Trophoblast cell (in vitro differentiated cells and primary cell): ENCODE measurements at regions not wholly inside any gene's neighbourhood (a gene's known extent, or its start where the extent isn't known, plus 50 kb on each side); places are given as distances from the start of the nearest gene placed in this dataset.

Experiments used
- DNase-seq, 2 donors: peaks; one replicate each; pipeline ENCODE4 v3.0.0-alpha.2; 2016
- H2AFZ ChIP-seq: 2 replicates; pipeline ENCODE4 v1.6.1; 2013; ENCODE audit warnings: low read length, moderate library complexity, mild to moderate bottlenecking; ENCODE audit not compliant: insufficient read depth, poor library complexity
- H2AK5ac ChIP-seq: 2 replicates; pipeline ENCODE4 v1.6.1; 2013; ENCODE audit warnings: mild to moderate bottlenecking, low read length
- H2BK120ac ChIP-seq: 2 replicates; pipeline ENCODE4 v1.6.1; 2013; ENCODE audit warnings: low read length, mild to moderate bottlenecking, moderate library complexity; ENCODE audit not compliant: insufficient read depth, poor library complexity
- H2BK12ac ChIP-seq: 2 replicates; pipeline ENCODE4 v1.6.1; 2013; ENCODE audit warnings: mild to moderate bottlenecking, low read length, moderate library complexity
- H2BK5ac ChIP-seq: 2 replicates; pipeline ENCODE4 v1.6.1; 2013; ENCODE audit warnings: low read length, low read depth, moderate library complexity, mild to moderate bottlenecking; ENCODE audit not compliant: poor library complexity
- H3K14ac ChIP-seq: 2 replicates; pipeline ENCODE4 v1.6.1; 2013; ENCODE audit warnings: mild to moderate bottlenecking, low read length
- H3K18ac ChIP-seq: 2 replicates; pipeline ENCODE4 v1.6.1; 2013; ENCODE audit warnings: mild to moderate bottlenecking, low read length
- H3K23ac ChIP-seq: 2 replicates; pipeline ENCODE4 v1.6.1; 2013; ENCODE audit warnings: low read length
- H3K27ac ChIP-seq: 2 replicates; pipeline ENCODE4 v1.5.1; 2013; ENCODE audit warnings: low read depth, mild to moderate bottlenecking, inconsistent platforms, low read length, moderate library complexity
- H3K27me3 ChIP-seq: 2 replicates; pipeline ENCODE4 v1.6.1; 2013; ENCODE audit warnings: inconsistent platforms, mild to moderate bottlenecking, low read length, moderate library complexity; ENCODE audit not compliant: insufficient read depth
- H3K36me3 ChIP-seq, 2 experiments: 1 replicate in 1 of 2; 2 replicates in 1 of 2; pipeline ENCODE4 v1.6.1; 2013; ENCODE audit warnings: low read length in 2 of 2, mild to moderate bottlenecking in 2 of 2, moderate library complexity in 1 of 2; ENCODE audit not compliant: insufficient read depth in 2 of 2, control insufficient read depth in 1 of 2
- H3K4ac ChIP-seq: 2 replicates; pipeline ENCODE4 v1.6.1; 2013; ENCODE audit warnings: low read depth, mild to moderate bottlenecking, low read length, moderate library complexity
- H3K4me1 ChIP-seq, 2 experiments: 1 replicate in 1 of 2; 2 replicates in 1 of 2; pipeline ENCODE4 v1.6.1; 2013; ENCODE audit warnings: low read length in 2 of 2, mild to moderate bottlenecking in 2 of 2, moderate library complexity in 1 of 2; ENCODE audit not compliant: insufficient read depth in 2 of 2, control insufficient read depth in 1 of 2
- H3K4me2 ChIP-seq: 2 replicates; pipeline ENCODE4 v1.6.1; 2013; ENCODE audit warnings: inconsistent platforms, mild to moderate bottlenecking, low read length, moderate library complexity
- H3K4me3 ChIP-seq: 2 replicates; pipeline ENCODE4 v1.5.1; 2013; ENCODE audit warnings: mild to moderate bottlenecking, low read depth, low read length, inconsistent platforms
- H3K79me1 ChIP-seq: one replicate; pipeline ENCODE4 v1.6.1; 2013; ENCODE audit warnings: low read length
- H3K79me2 ChIP-seq: 2 replicates; pipeline ENCODE4 v1.6.1; 2013; ENCODE audit warnings: low read length, mild to moderate bottlenecking; ENCODE audit not compliant: control insufficient read depth, insufficient read depth, poor library complexity
- H3K9ac ChIP-seq: 2 replicates; pipeline ENCODE4 v1.6.1; 2013; ENCODE audit warnings: mild to moderate bottlenecking, low read length
- H3K9me3 ChIP-seq: 2 replicates; pipeline ENCODE4 v1.6.1; 2013; ENCODE audit warnings: low read depth, mild to moderate bottlenecking, control low read depth, inconsistent platforms, low read length; ENCODE audit not compliant: insufficient read depth
- H4K12ac ChIP-seq: 2 replicates; pipeline ENCODE4 v1.6.1; 2013; ENCODE audit warnings: low read depth, mild to moderate bottlenecking, low read length, moderate library complexity
- H4K8ac ChIP-seq: 2 replicates; pipeline ENCODE4 v1.6.1; 2013; ENCODE audit warnings: low read depth, mild to moderate bottlenecking, low read length, moderate library complexity
- H4K91ac ChIP-seq: one replicate; pipeline ENCODE4 v1.6.1; 2013; ENCODE audit warnings: low read depth, mild to moderate bottlenecking, low read length, moderate library complexity
- WGBS: extraction: QIAGEN DNeasy Blood & Tissue Kit; methylation state at CpG from one replicate; pipeline ENCODE4 v1.1.7; 2013; ENCODE audit warnings: missing lambda C conversion rate; ENCODE audit not compliant: insufficient read length, insufficient coverage; ENCODE audit errors: extremely low coverage; 5-methylcytosine and 5-hydroxymethylcytosine counted together

DNA sequence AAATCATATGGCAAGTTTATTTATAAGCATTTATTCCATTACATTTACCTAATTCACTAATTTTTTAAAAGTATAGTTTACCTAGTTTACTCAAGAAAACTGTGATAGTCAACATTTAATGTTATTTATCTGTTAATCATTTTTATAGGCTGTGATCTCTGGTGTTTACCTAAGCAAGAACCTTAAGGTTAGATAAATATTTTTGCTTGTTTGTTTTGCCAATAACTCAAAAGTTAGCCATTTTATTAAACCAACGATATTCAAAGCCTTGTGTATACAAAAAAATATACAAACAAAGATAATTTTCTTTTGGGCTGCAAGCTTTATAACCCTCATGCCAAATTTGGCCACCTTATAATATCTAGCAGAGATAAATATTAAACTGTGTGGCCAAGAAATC, 157.3 kb downstream of the SLCO1B3 start:
- Histone ChIP-seq H3K9me3 (peaks cover 5% of the 10 kb centered on the region), H3K4me3 (no peak overlapping the region), H3K36me3 (no peaks in the 10 kb centered on the region), H3K27ac (no peak overlapping the region), H2BK12ac (no peak overlapping the region), H3K27me3 (no peaks in the 10 kb centered on the region), H3K9ac (no peak overlapping the region), H4K12ac (no peak overlapping the region), H2AK5ac (no peak overlapping the region), H4K91ac (no peak overlapping the region), H3K4me1 (no peaks in the 10 kb centered on the region), H3K79me2 (no peaks in the 10 kb centered on the region), H2BK5ac (no peak overlapping the region), H3K4me2 (no peak overlapping the region), H4K8ac (no peak overlapping the region), H3K23ac (no peak overlapping the region), H3K79me1 (no peaks in the 10 kb centered on the region), H3K4ac (no peak overlapping the region), H3K18ac (no peak overlapping the region), H2AFZ (no peak overlapping the region), H2BK120ac (no peak overlapping the region), H3K14ac (no peak overlapping the region)
- no CpG with 5 or more reads among the region's 1 CpG for WGBS
- DNase-seq, result no peak

- Histone ChIP-seq H3K36me3 (no peaks in the 10 kb centered on the region), H3K27me3 (no peaks in the 10 kb centered on the region), H3K27ac (no peak overlapping the region), H3K4me3 (no peak overlapping the region), H3K23ac (no peak overlapping the region), H3K18ac (no peak overlapping the region), H2BK12ac (no peak overlapping the region), H2BK120ac (no peak overlapping the region), H4K12ac (no peak overlapping the region), H3K79me2 (no peaks in the 10 kb centered on the region), H4K8ac (no peak overlapping the region), H3K4me2 (no peak overlapping the region), H3K14ac (no peak overlapping the region), H3K9ac (no peak overlapping the region), H2AK5ac (no peak overlapping the region), H3K79me1 (no peaks in the 10 kb centered on the region), H3K9me3 (peaks cover 5% of the 10 kb centered on the region), H4K91ac (no peak overlapping the region), H3K4me1 (no peaks in the 10 kb centered on the region), H2BK5ac (no peak overlapping the region), H3K4ac (no peak overlapping the region), H2AFZ (no peak overlapping the region)
- no CpG with 5 or more reads among the region's 4 CpGs for WGBS
- no peak for DNase-seq
Observed at GRCh38 chr12:20969766-20970165, 159.3 kb downstream of the SLCO1B3 start.

DNA sequence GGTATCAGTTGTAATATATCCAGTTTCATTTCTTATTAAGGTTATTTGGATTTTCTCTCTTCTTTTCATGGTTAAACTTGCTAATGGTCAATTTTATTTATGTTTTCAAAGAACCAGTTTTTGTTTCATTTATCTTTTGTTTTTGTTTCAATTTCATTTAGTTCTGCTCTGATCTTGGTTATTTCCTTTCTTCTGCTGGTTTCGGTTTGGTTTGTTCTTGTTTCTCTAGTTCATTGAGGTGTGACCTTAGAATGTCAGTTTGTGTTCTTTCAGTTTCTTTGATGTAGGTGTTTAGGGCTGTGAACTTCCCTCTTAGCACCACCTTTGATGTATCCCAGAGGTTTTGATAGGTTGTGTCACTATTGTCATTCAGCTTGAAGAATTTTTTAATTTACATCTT, 145.6 kb upstream of the SLCO1B1 start:
- no peak overlapping the region for H3K18ac ChIP-seq
- H3K9ac ChIP-seq, result no peak overlapping the region
- no peaks in the 10 kb centered on the region for H3K4me1 ChIP-seq
- H3K36me3 ChIP-seq, result no peaks in the 10 kb centered on the region
- DNase-seq, result no peak
- H3K79me2 ChIP-seq, result no peaks in the 10 kb centered on the region
- H3K79me1 ChIP-seq, result no peaks in the 10 kb centered on the region
- no peaks in the 10 kb centered on the region for H3K27me3 ChIP-seq
- no peak overlapping the region for H4K8ac ChIP-seq
- no peak overlapping the region for H3K27ac ChIP-seq
- H3K14ac ChIP-seq, result no peak overlapping the region
- no peak overlapping the region for H3K4ac ChIP-seq
- no peak overlapping the region for H3K4me2 ChIP-seq
- H2AFZ ChIP-seq, result no peak overlapping the region
- no peak overlapping the region for H2AK5ac ChIP-seq
- no peak overlapping the region for H4K12ac ChIP-seq
- H3K23ac ChIP-seq, result no peak overlapping the region
- no peak overlapping the region for H4K91ac ChIP-seq
- no peak overlapping the region for H2BK5ac ChIP-seq
- no peaks in the 10 kb centered on the region for H3K9me3 ChIP-seq
- no peak overlapping the region for H2BK120ac ChIP-seq
- no peak overlapping the region for H3K4me3 ChIP-seq
- no CpG with 5 or more reads among the region's 1 CpG for WGBS
- H2BK12ac ChIP-seq, result no peak overlapping the region

DNA sequence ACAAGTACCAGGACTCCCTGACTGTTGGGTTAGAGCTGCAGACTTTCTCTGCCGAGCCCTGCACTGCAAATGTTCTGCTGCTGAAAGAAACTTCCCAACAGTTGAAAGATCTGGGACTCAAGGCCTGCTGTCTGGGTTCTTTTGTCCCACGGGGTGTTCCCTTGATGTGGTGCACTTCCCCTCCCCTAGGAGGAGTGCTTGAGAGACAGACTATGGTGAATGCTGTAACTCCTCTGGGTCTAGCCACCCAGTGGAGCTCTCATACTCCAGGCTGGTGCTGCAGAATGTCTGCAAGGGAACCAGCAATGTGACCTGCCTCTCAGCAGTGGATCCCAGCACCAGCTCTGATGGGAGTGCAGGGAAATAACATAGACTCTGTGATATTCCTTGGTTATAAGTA, 129.2 kb upstream of the SLCO1B1 start:
- DNase-seq, result no peak
- Histone ChIP-seq H3K18ac (no peak overlapping the region), H2AK5ac (no peak overlapping the region), H3K27me3 (no peaks in the 10 kb centered on the region), H3K4me3 (no peak overlapping the region), H3K79me1 (no peaks in the 10 kb centered on the region), H3K4me1 (no peaks in the 10 kb centered on the region), H2BK12ac (no peak overlapping the region), H2BK5ac (no peak overlapping the region), H2BK120ac (no peak overlapping the region), H3K9me3 (peaks cover 2% of the 10 kb centered on the region), H3K27ac (no peak overlapping the region), H4K91ac (no peak overlapping the region), H3K9ac (no peak overlapping the region), H3K23ac (no peak overlapping the region), H2AFZ (no peak overlapping the region), H4K8ac (no peak overlapping the region), H3K14ac (no peak overlapping the region), H3K4ac (no peak overlapping the region), H4K12ac (no peak overlapping the region), H3K36me3 (no peaks in the 10 kb centered on the region), H3K4me2 (no peak overlapping the region), H3K79me2 (no peaks in the 10 kb centered on the region)
- no CpG with 5 or more reads among the region's 2 CpGs for whole genome bisulfite sequencing
